Lower leg skin (tissue), 3 donors: ENCODE measurements at regions not wholly inside any gene's neighbourhood (a gene's known extent, or its start where the extent isn't known, plus 50 kb on each side); places are given as distances from the start of the nearest gene placed in this dataset.
"Not testable (repeated sequence)": the region's sequence is repeated elsewhere in the genome, so short reads cannot be mapped to it uniquely, and the experiment has no call there.

ENCODE experiments used
- CTCF ChIP-seq, 3 donors: fragments of 450-650 bp; IDR thresholded peaks; one replicate each; pipeline ENCODE4 v1.5.1; 2016; ENCODE audit warnings: antibody characterized with exemption in 3 of 3, mild to moderate bottlenecking in 3 of 3, moderate library complexity in 2 of 3
- POLR2A ChIP-seq, 2 donors: fragments of 450-650 bp; IDR thresholded peaks; one replicate each; pipeline ENCODE4 v1.6.1; 2016 to 2017; ENCODE audit warnings: antibody characterized with exemption in 2 of 2, mild to moderate bottlenecking in 1 of 2, moderate library complexity in 1 of 2

GRCh38 chr9:90233081-90233480 is 409.5 kb downstream of the DIRAS2 start:
- not testable (repeated sequence) for TF ChIP-seq CTCF, POLR2A (IDR thresholded peaks at IDR 0.05)
